Thyroid gland (tissue), 4 donors: ENCODE measurements at regions not wholly inside any gene's neighbourhood (a gene's known extent, or its start where the extent isn't known, plus 50 kb on each side); places are given as distances from the start of the nearest gene placed in this dataset.
"Not testable (repeated sequence)": the region's sequence is repeated elsewhere in the genome, so short reads cannot be mapped to it uniquely, and the experiment has no call there.

Source experiments
- POLR2A ChIP-seq, 2 donors: fragments of 450-650 bp; IDR thresholded peaks; one replicate each; pipeline ENCODE4 v1.6.1; 2017; ENCODE audit warnings: antibody characterized with exemption in 2 of 2, mild to moderate bottlenecking in 2 of 2, moderate library complexity in 1 of 2
- TF ChIP-seq, protein P1 (sequence below), 6 experiments: fragments of 200-600 bp in 3 of 6; fragments of 450-650 bp in 3 of 6; sonication (generic) in 3 of 6; IDR thresholded peaks; one replicate each; pipeline ENCODE4 v1.5.1; 2016 to 2019; ENCODE audit warnings: antibody characterized with exemption in 6 of 6, mild to moderate bottlenecking in 2 of 6, inconsistent platforms in 1 of 6, moderate library complexity in 1 of 6

DNA sequence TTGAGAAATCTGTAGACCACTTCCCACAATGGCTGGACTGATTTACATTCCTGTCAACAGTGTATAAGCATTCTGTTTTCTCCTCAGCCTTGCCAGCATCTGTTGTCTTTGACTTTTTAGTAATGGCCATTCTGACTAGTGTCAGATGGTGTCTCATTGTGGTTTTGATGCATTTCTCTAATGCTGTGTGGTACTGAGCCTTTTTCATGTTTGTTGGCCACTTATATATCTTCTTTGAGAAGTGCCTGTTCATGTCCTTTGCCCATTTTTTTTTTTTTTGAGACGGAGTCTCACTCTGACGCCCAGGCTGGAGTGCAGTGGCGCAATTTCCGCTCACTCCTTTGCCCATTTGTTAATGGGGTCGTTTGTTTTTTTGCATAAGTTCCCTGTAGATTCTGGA, 237.5 kb downstream of the RTP5 start:
- TF ChIP-seq, protein P1, sequence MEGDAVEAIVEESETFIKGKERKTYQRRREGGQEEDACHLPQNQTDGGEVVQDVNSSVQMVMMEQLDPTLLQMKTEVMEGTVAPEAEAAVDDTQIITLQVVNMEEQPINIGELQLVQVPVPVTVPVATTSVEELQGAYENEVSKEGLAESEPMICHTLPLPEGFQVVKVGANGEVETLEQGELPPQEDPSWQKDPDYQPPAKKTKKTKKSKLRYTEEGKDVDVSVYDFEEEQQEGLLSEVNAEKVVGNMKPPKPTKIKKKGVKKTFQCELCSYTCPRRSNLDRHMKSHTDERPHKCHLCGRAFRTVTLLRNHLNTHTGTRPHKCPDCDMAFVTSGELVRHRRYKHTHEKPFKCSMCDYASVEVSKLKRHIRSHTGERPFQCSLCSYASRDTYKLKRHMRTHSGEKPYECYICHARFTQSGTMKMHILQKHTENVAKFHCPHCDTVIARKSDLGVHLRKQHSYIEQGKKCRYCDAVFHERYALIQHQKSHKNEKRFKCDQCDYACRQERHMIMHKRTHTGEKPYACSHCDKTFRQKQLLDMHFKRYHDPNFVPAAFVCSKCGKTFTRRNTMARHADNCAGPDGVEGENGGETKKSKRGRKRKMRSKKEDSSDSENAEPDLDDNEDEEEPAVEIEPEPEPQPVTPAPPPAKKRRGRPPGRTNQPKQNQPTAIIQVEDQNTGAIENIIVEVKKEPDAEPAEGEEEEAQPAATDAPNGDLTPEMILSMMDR (IDR thresholded peaks at IDR 0.05): not testable (repeated sequence)
- not testable (repeated sequence) for TF ChIP-seq POLR2A (IDR thresholded peaks at IDR 0.05)
